Cardiac muscle cell (in vitro differentiated cells and primary cell): ENCODE measurements at regions not wholly inside any gene's neighbourhood (a gene's known extent, or its start where the extent isn't known, plus 50 kb on each side); places are given as distances from the start of the nearest gene placed in this dataset.

Experiments
- DNase-seq, 2 donors: peaks; one replicate each; pipeline versions ENCODE4 v3.0.0 to v3.0.0-alpha.2; 2010 to 2017; ENCODE audit warnings: low read depth in 1 of 2, low spot score in 1 of 2
- H3K27ac ChIP-seq: fragments of 200-600 bp; sonication (generic); 2 replicates; pipeline ENCODE4 v1.5.1; 2016
- H3K27me3 ChIP-seq: fragments of 200-600 bp; sonication (generic); 2 replicates; pipeline ENCODE4 v1.6.0; 2016; ENCODE audit warnings: control low read depth
- H3K36me3 ChIP-seq: fragments of 200-600 bp; sonication (generic); 2 replicates; pipeline ENCODE4 v1.5.1; 2016; ENCODE audit warnings: control low read depth
- H3K4me1 ChIP-seq: fragments of 200-600 bp; sonication (generic); 2 replicates; pipeline ENCODE4 v1.8.1; 2017; ENCODE audit warnings: low read depth, mild to moderate bottlenecking, mixed run types
- H3K4me3 ChIP-seq: fragments of 200-600 bp; sonication (generic); 2 replicates; pipeline ENCODE4 v1.5.1; 2016; ENCODE audit warnings: mild to moderate bottlenecking
- H3K9me3 ChIP-seq: fragments of 200-600 bp; sonication (generic); 2 replicates; pipeline ENCODE4 v1.5.1; 2017; ENCODE audit warnings: low read depth, mild to moderate bottlenecking, control low read depth
- CTCF ChIP-seq: IDR thresholded peaks from 2 replicates; pipeline ENCODE4 v1.5.1; 2012; ENCODE audit warnings: low read depth, mild to moderate bottlenecking, low read length

DNA sequence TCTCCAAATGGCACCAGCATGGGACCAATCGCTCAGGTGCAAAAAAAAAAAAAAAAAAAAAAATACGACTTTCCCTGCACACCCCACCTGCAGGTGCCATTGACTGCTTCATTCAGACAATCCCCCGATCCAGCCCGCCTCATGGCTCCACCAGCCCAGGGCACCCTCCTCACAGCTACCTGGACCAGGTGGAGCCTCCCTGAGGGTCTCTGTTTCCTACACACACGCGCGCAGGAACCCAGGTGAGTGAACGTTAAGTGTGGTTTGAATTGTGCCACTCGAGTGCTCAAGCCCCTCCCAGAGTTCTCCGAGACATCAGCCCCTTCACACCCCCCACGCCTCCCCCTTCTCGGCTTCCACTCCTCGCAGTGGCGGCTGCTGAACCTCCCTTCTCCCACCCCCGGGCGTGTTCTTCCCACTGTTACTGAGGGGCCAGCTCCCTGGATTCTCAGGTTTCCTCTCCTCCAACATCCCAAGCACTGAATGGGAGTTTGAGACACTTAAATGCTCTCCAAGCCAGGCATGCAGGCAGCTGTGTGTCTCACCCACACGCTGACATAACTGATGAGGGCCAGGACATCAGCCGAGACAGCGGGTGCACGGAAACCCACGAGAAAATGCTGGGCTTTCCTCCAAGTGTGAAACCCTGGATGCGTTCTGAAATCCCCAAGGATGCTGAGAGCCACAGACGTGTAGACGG, 88.8 kb upstream of the SNTG2 start:
- no peaks in the 10 kb centered on the region for H3K9me3 ChIP-seq
- no peaks in the 10 kb centered on the region for H3K36me3 ChIP-seq
- no peak for DNase-seq
- no peak for TF ChIP-seq CTCF
- H3K4me1 ChIP-seq: peaks cover 6% of the 10 kb centered on the region
- no peak overlapping the region for H3K27ac ChIP-seq
- H3K27me3 ChIP-seq: peaks cover 67% of the 10 kb centered on the region
- no peak overlapping the region for H3K4me3 ChIP-seq

DNA sequence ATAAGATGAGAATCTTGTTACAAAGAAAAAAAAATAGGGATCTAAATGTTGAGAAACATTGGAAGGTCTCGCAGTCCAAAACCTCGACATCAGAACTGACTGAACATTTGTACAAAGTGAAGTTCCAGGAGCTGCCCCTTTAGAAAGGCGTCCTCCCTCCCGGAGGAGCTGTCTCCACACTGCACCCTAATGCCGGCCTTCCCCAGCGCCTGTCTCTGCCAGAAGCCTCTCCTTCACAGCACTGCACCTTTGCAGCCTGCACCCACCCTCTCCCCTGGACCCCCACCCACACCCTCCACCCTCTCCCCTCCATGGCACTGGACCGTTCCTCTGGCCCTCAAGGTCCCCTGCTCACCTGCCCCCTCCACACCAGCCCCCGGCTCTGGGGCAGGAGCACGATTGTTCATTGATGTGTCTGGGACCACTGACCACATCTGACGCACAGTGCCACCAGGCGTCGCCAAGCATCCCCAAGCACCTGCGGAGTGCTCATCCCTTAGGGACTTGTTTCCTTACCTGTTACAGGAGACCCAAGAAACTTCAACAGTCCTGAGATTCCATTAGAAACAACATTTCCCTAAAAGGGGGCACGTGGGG, 90.3 kb upstream of the SNTG2 start:
- H3K27me3 ChIP-seq: peaks cover 64% of the 10 kb centered on the region
- H3K36me3 ChIP-seq: no peaks in the 10 kb centered on the region
- no peak overlapping the region for H3K27ac ChIP-seq
- H3K4me1 ChIP-seq: peaks cover 8% of the 10 kb centered on the region
- H3K9me3 ChIP-seq: no peaks in the 10 kb centered on the region
- no peak for TF ChIP-seq CTCF
- no peak for DNase-seq
- no peak overlapping the region for H3K4me3 ChIP-seq

GRCh38 chr2:858646-859045, 92.0 kb upstream of the SNTG2 start:
- Histone ChIP-seq H3K27ac (no peak overlapping the region), H3K4me3 (no peak overlapping the region), H3K9me3 (no peaks in the 10 kb centered on the region), H3K27me3 (peaks cover 60% of the 10 kb centered on the region), H3K36me3 (no peaks in the 10 kb centered on the region), H3K4me1 (peaks cover 8% of the 10 kb centered on the region)
- no peak for TF ChIP-seq CTCF
- DNase-seq: no peak

- DNase-seq: no peak
- Histone ChIP-seq H3K4me3 (no peak overlapping the region), H3K9me3 (no peaks in the 10 kb centered on the region), H3K27me3 (peaks cover 62% of the 10 kb centered on the region), H3K36me3 (no peaks in the 10 kb centered on the region), H3K4me1 (peaks cover 8% of the 10 kb centered on the region), H3K27ac (no peak overlapping the region)
- no peak for TF ChIP-seq CTCF
These were observed 92.7 kb upstream of the SNTG2 start for GRCh38 chr2:857937-858336.

- DNase-seq: no peak
- peaks cover 8% of the 10 kb centered on the region for H3K4me1 ChIP-seq
- H3K36me3 ChIP-seq: no peaks in the 10 kb centered on the region
- H3K4me3 ChIP-seq: no peak overlapping the region
- no peak for TF ChIP-seq CTCF
- H3K9me3 ChIP-seq: no peaks in the 10 kb centered on the region
- H3K27ac ChIP-seq: no peak overlapping the region
- peaks cover 62% of the 10 kb centered on the region for H3K27me3 ChIP-seq
These were observed 93.6 kb upstream of the SNTG2 start for GRCh38 chr2:857081-857480.
